HG03108 (cell line): ENCODE measurements at regions not wholly inside any gene's neighbourhood (a gene's known extent, or its start where the extent isn't known, plus 50 kb on each side); places are given as distances from the start of the nearest gene placed in this dataset.
"Not testable (repeated sequence)": the region's sequence is repeated elsewhere in the genome, so short reads cannot be mapped to it uniquely, and the experiment has no call there.

ENCODE experiments used
- ATAC-seq: cut with Tn5 transposase; IDR thresholded peaks from one replicate; pipeline ENCODE4 v1.9.1; 2021; ENCODE audit warnings: moderate library complexity; ENCODE audit not compliant: unreplicated experiment

DNA sequence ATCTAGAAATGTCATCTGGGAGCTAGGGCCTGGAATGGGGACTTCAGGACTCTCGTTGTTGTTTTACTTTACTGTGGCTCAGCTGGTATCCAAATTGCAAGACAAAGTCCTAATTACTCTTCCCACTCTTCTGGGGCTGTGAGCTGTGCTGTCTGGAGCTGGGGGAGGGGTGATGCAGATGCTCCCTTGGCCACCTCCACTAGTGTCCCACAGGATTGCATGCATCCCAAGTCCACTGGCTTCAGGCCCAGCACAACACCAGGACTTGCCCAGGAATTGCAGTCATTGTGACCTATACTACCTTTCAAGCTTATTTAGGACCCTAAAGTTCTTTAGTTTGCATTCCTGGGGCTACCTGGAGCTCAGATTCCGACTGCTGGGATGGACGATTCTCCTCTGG, 366.1 kb upstream of the FAM47C start:
- no peak for ATAC-seq

- ATAC-seq = no peak
These were observed 357.5 kb upstream of the FAM47C start for GRCh38 chrX:36650622-36651021.

DNA sequence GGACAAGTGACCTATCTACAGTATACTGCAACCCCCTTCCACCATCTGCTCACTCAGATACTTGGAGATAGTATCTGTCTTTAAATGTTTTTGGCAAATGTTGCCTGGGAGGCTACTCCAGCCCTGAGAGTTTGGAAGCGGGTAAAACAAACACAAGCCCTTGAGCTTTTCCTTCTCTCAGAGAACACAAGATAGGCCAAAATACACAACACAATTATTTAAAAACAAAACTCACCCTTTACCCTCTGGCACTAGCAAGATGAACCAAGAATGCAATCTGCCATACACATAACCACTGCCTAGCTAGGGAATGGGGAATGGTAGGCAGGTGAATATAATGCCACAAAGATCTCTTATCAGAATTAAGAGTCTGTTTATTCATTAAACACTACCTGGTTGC, 324.7 kb upstream of the FAM47C start:
- ATAC-seq = no peak

GRCh38 chrX:36684053-36684452, 324.1 kb upstream of the FAM47C start:
- ATAC-seq = no peak

GRCh38 chrX:36721990-36722389, 286.2 kb upstream of the FAM47C start:
- no peak for ATAC-seq

GRCh38 chrX:36753602-36754001, 254.6 kb upstream of the FAM47C start:
- ATAC-seq = no peak

- ATAC-seq = no peak
These were observed 220.4 kb upstream of the FAM47C start for GRCh38 chrX:36787752-36788151.

DNA sequence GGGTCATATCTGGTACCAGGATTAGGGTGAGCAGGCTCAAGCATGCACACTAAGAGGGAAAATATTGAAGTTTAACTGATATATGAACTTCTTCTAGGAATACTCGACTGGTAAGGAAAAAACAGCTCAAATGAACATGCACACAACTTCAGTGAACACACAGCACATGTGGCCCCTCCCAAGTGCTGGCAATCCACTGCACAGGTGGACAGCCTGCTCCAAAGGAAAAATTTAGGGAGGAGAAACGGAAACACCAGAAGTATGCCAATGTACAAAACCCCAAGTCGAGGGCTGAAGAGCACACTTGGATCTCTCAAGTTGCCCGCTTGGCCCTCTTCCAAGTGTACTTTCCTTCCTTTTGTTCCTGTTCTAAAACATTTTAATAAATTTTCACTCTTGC, 205.0 kb upstream of the FAM47C start:
- no peak for ATAC-seq

- no peak for ATAC-seq
These were observed 204.1 kb upstream of the FAM47C start for GRCh38 chrX:36804066-36804465.

DNA sequence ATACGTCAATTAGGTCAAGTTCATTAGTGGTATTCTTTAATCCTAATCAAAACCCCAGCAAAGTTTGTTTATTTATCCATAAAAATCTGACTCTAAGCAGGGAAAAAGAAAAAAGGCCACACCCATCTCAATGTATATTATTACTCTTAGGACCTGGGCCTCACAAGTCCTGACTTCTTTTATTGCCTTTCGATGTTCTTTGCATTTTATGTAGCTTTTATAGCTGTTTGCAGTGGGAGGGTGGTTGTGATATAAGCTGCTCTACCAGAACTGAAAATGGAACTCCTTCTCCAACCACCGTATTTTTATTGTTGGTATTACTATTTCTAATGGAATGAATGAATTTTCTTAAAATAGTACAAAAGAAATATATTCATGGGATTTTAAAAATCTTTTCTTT, 163.3 kb upstream of the FAM47C start:
- no peak for ATAC-seq

DNA sequence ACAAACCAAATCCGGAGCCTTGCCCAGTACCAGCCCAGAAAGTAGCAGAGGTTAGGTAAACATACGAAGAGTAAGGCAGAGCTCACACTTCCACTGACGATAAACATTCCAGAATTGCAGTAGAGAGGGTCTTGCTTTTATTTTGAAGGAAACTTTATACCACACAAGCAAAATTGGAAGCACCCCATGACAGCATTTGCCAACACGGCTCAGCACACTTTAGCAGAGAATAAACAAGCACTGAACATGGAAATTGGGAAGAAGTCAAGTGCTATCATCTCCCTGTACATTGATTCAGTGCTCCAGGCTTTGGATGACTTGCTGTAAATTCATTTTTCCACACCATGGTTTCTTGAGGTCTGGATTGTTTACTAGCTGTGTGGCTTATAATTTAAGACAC, 160.7 kb upstream of the FAM47C start:
- ATAC-seq = no peak

DNA sequence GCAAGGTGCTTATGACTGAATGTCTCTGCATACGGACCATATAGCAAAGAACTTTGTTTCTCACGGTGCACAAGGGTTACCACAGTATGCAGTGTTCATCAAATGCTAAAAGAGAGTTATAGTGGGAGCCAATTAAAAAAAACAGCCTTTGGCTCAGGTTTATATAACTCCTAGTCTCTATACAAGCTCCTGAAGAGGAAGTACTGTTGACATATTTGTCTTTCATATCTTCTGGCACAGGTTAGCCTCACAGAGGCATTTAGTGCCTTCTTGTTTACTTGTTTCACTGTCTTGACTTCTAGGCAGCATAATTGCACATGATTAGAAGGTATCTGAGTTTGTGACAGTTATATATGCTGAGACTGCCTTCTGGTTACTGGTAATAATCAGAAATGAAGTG, 158.8 kb upstream of the FAM47C start:
- no peak for ATAC-seq

DNA sequence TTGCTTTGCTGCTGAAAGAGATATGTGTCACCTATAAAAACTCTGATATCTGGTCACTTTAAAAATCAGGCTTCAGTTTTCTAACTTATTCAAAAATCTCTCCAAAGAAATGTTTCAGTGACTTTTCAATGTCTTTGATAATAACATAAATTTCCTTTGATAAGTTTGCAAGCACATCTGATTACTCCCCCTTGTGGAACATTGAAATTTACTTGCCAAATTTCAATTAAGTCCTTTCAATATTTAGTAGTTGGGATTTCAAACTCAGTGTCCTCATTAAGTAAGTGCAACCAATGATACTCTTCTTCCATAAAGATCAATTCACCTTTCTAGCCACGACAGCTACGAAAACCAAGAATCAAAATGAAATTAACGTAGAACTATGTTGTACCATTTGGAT, 151.3 kb upstream of the FAM47C start:
- no peak for ATAC-seq

DNA sequence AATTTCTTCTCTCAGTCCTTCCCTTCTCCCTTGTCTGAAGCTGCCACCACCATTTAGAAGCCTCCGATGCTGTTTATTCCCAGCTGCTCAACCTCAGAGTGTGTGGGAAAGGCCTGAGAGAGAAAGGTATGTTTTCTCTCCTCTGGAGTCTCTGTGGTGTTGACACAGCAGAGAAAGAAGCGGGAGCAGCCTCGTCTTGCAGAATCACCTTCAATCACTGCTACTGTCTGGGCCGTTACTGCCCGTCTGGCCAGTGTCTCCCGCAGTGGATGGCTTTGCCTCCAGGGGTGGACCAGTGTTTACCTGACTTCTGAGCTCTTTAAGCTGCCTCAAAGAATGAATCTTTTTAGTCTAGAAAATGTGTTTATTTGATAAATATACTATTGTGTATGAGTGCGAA, 148.9 kb upstream of the FAM47C start:
- no peak for ATAC-seq

DNA sequence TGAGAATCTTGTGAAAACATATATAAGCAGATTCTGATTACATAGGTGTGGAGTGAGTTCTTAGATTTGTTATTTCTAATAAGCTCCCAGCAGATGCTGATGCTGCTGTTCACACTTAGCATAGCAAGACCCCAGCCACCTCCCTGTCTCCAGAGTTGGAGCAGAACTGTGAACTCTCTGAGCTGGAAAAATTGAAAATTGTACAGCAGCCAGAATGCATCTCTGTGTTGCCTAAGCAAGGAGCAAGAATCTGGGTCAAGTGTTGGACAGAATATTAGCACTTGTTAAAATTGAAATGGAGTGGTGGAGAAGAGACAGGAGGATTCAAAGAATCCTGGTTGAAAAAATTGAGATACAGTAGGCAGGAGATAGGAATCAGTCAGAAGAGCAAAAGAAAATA, 146.6 kb upstream of the FAM47C start:
- ATAC-seq = no peak

DNA sequence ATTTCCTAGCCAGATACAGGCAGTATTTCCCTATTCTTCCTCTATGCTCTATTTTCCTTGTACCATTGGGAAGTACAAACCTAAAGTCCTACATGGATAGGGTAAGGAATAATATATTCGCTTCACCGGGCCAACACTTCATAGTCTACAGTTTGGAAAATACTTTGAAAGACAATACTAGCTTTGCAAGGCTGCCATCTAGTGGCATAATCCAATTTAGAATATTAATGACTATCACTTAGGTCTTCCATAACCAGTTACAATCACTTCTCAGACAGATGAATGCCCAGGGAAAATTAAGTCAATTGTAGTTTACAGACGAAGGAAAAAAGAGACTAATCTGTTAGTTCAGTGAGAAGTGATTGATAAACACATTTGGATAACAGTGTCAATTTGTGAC, 141.0 kb upstream of the FAM47C start:
- ATAC-seq = no peak

DNA sequence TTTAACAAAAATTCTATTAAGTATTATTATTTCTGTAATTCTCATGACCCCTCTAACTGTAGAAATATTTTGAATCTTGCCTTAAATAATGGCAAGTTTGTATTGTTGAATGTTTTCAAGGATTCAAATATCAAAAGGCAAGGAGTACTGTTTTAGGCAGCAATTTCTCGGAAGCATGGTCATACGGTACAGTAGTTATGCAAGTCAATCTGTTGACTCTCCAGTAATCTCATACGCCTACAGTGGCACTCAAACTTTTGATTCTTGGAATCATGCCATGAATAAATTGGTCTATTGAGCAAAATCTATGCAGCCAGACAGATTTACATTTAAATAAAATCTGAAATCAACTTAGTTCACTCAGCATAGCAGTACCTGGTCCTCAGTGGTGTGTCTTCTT, 139.6 kb upstream of the FAM47C start:
- ATAC-seq = no peak

DNA sequence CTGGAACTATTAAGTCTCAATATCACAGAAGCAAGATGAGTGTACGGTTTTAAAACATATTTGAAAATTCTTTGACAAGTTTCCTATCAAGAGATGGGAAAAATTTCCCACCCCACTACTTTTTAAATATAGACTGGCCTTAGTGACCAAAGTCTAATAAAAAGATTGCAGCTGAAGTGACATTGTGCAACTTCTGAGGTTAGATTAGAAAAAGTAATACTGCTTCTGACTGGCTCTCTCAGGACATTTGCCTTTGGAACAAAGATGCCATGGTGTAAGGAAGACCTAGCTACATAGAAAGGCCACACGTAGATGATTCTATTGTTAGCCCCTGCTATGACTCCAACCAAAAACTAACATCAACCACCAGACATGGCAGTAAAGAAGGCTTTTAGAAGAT, 138.7 kb upstream of the FAM47C start:
- ATAC-seq = no peak

- no peak for ATAC-seq
These were observed 110.5 kb upstream of the FAM47C start for GRCh38 chrX:36897690-36898089.

GRCh38 chrX:36898301-36898700, 109.9 kb upstream of the FAM47C start:
- peak; percentile 52 for ATAC-seq

- ATAC-seq = not testable (repeated sequence)
These were observed 103.6 kb upstream of the FAM47C start for GRCh38 chrX:36904561-36904960.

GRCh38 chrX:36908801-36909675, 99.1 kb upstream of the FAM47C start:
- ATAC-seq = no peak

GRCh38 chrX:36909676-36910030, 98.5 kb upstream of the FAM47C start:
- no peak for ATAC-seq
